Endothelial cell of umbilical vein (primary cell): ENCODE measurements at regions not wholly inside any gene's neighbourhood (a gene's known extent, or its start where the extent isn't known, plus 50 kb on each side); places are given as distances from the start of the nearest gene placed in this dataset.
"Not testable (repeated sequence)": the region's sequence is repeated elsewhere in the genome, so short reads cannot be mapped to it uniquely, and the experiment has no call there.

Experiments
- BruUV-seq: library from RNA; stranded (reverse); fragments of 400-500 nt; replicated peaks from 2 replicates; lab custom pipeline; 2021; lab: Mats Ljungman, UMichigan
- CTCF ChIA-PET: fragments of 300-600, 350-600 bp; sonication (Branson Sonifier 250); formaldehyde crosslinking; loops from one replicate; lab custom pipeline; 2021; ENCODE audit warnings: antibody characterized with exemption, inconsistent platforms; lab: Charles Lee
- POLR2A ChIA-PET: fragments of 300-600, 350-600 bp; sonication (Branson Sonifier 250); formaldehyde crosslinking; loops from one replicate; lab custom pipeline; 2021; ENCODE audit warnings: antibody characterized with exemption, inconsistent platforms; lab: Charles Lee
- DNase-seq: peaks from one replicate; pipeline ENCODE4 v3.0.0-alpha.2; 2011; ENCODE audit warnings: low read depth, low spot score
- FAIRE-seq: peaks from 2 replicates; lab custom pipeline; 2011; peaks lifted over from hg19 to GRCh38; lab: Jason Lieb, UNC
- H2AFZ ChIP-seq: 2 replicates; pipeline ENCODE4 v1.6.0; 2012; ENCODE audit warnings: low read depth, low read length, control low read depth, inconsistent platforms
- H3K27ac ChIP-seq: 2 replicates; pipeline ENCODE4 v1.5.1; 2011; ENCODE audit warnings: low read depth, mild to moderate bottlenecking, control low read depth, low read length, moderate library complexity; ENCODE audit not compliant: insufficient read depth
- H3K27me3 ChIP-seq, 2 experiments: 2 replicates each; pipeline versions ENCODE4 v1.6.0 to v1.6.1; 2011; ENCODE audit warnings: low read length in 2 of 2, mixed read lengths in 1 of 2; ENCODE audit not compliant: control insufficient read depth in 2 of 2, insufficient read depth in 2 of 2
- H3K36me3 ChIP-seq, 2 experiments: 2 replicates in 1 of 2; 3 replicates in 1 of 2; pipeline ENCODE4 v1.5.1; 2011; ENCODE audit warnings: low read length in 2 of 2, mild to moderate bottlenecking in 1 of 2, moderate library complexity in 1 of 2; ENCODE audit not compliant: control insufficient read depth in 2 of 2, insufficient read depth in 2 of 2; ENCODE audit errors: extremely low read depth in 1 of 2
- H3K4me1 ChIP-seq: 3 replicates; pipeline ENCODE4 v1.5.1; 2011; ENCODE audit warnings: mild to moderate bottlenecking, low read length; ENCODE audit not compliant: control insufficient read depth, insufficient read depth; ENCODE audit errors: extremely low read depth
- H3K4me2 ChIP-seq: 2 replicates; pipeline ENCODE4 v1.6.1; 2011; ENCODE audit warnings: low read length, control low read depth, mixed read lengths; ENCODE audit not compliant: insufficient read depth
- H3K4me3 ChIP-seq, 3 experiments: fragments of 200-600 bp in 1 of 3; sonication (generic), shearing (Covaris generic) in 1 of 3; replicated peaks in 1 of 3; 2 replicates each; pipeline ENCODE4 v1.5.1; 2011 to 2016; ENCODE audit warnings: control low read depth in 3 of 3, low read length in 3 of 3, mild to moderate bottlenecking in 2 of 3, inconsistent platforms in 1 of 3, low read depth in 1 of 3, moderate library complexity in 1 of 3; ENCODE audit not compliant: insufficient read depth in 1 of 3
- H3K79me2 ChIP-seq: 2 replicates; pipeline ENCODE4 v1.6.0; 2012; ENCODE audit warnings: low read length, inconsistent platforms; ENCODE audit not compliant: control insufficient read depth, insufficient read depth
- H3K9ac ChIP-seq: replicated peaks from 2 replicates; pipeline ENCODE3; 2011; ENCODE audit warnings: low read length, control low read depth; ENCODE audit not compliant: insufficient read depth; ENCODE audit errors: extremely low read depth
- H3K9me1 ChIP-seq: replicated peaks from 3 replicates; pipeline ENCODE4 v1.6.0; 2011; ENCODE audit warnings: mild to moderate bottlenecking, low read length; ENCODE audit not compliant: control insufficient read depth, insufficient read depth; ENCODE audit errors: extremely low read depth
- H3K9me3 ChIP-seq: replicated peaks from 2 replicates; pipeline ENCODE4 v1.5.1; 2012; ENCODE audit warnings: low read length, inconsistent platforms; ENCODE audit not compliant: control insufficient read depth, insufficient read depth
- H4K20me1 ChIP-seq: replicated peaks from 2 replicates; pipeline ENCODE3; 2011; ENCODE audit warnings: mild to moderate bottlenecking, low read length; ENCODE audit not compliant: control insufficient read depth, insufficient read depth; ENCODE audit errors: extremely low read depth
- EZH2 ChIP-seq: IDR thresholded peaks from 2 replicates; pipeline ENCODE4 v1.6.1; 2012; ENCODE audit warnings: borderline replicate concordance, low read depth, mild to moderate bottlenecking, moderate library complexity, low read length, inconsistent platforms; ENCODE audit not compliant: severe bottlenecking
- FOS ChIP-seq: IDR thresholded peaks from 2 replicates; pipeline ENCODE4 v1.6.1; 2011; ENCODE audit warnings: mild to moderate bottlenecking, low read length, moderate library complexity, borderline replicate concordance; ENCODE audit not compliant: insufficient read depth
- GATA2 ChIP-seq: IDR thresholded peaks from 2 replicates; pipeline ENCODE4 v1.7.0; 2011; ENCODE audit warnings: low read depth, mild to moderate bottlenecking, moderate library complexity, mixed read lengths, low read length; ENCODE audit not compliant: insufficient read length, insufficient read depth
- JUN ChIP-seq: IDR thresholded peaks from 2 replicates; pipeline ENCODE4 v1.6.1; 2011; ENCODE audit warnings: borderline replicate concordance, low read depth; ENCODE audit not compliant: insufficient read length, insufficient read depth
- MYC ChIP-seq: IDR thresholded peaks from one replicate; pipeline ENCODE4 v1.6.1; 2011; ENCODE audit warnings: mild to moderate bottlenecking, low read depth, low read length
- POLR2A ChIP-seq: IDR thresholded peaks from 2 replicates; pipeline ENCODE4 v1.6.1; 2012; ENCODE audit warnings: low read depth, mild to moderate bottlenecking, control low read depth, low read length
- POLR2AphosphoS5 ChIP-seq: IDR thresholded peaks from 2 replicates; pipeline ENCODE4 v1.6.1; 2012; ENCODE audit warnings: low read depth, mild to moderate bottlenecking, control low read depth, low read length, moderate library complexity; ENCODE audit not compliant: insufficient read depth
- dilution Hi-C: fragments of 300-500 bp; cut with MboI; formaldehyde crosslinking; loops from one replicate; pipeline ENCODE4 v1.15.0; 2019; ENCODE audit warnings: low sequenced_read_pairs; ENCODE audit not compliant: extremely low pct_ligation_motif_present
- intact Hi-C: fragments of 100-400 bp; cut with micrococcal nuclease; formaldehyde crosslinking; loops from one replicate; pipeline ENCODE4 v1.10.0; 2022
- TF ChIP-seq, protein P1 (sequence below), 2 donors: IDR thresholded peaks; 1 replicate in 1 of 2; 2 replicates in 1 of 2; pipeline ENCODE4 v1.5.1; 2011; ENCODE audit warnings: low read length in 2 of 2, mild to moderate bottlenecking in 2 of 2, moderate library complexity in 2 of 2, control low read depth in 1 of 2, inconsistent platforms in 1 of 2, low read depth in 1 of 2; ENCODE audit not compliant: insufficient read depth in 1 of 2; ENCODE audit errors: extremely low read depth in 1 of 2
- TF ChIP-seq, protein P2 (sequence below): IDR thresholded peaks from 2 replicates; pipeline ENCODE4 v1.6.1; 2011; ENCODE audit not compliant: insufficient read depth, insufficient read length

DNA sequence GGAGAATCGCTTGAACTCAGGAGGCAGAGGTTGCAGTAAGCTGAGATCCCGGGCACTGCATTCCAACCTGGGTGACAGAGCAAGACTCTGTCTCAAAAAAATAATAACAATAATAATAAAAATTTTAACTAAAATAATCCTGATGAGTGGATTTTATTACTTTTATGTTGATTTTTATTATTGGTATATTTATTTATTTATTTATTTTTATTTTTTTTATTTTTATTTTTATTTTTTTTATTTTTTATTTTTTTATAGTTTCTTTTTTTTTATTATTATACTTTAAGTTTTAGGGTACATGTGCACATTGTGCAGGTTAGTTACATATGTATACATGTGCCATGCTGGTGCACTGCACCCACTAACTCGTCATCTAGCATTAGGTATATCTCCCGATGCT is 90.6 kb upstream of the CLNK start:
- BruUV-seq, H3K36me3 ChIP-seq, DNase-seq, FAIRE-seq, H3K9me1 ChIP-seq, CTCF ChIA-PET, POLR2A ChIA-PET, H3K4me3 ChIP-seq, H3K79me2 ChIP-seq, H4K20me1 ChIP-seq, dilution Hi-C loops, H2AFZ ChIP-seq, H3K9me3 ChIP-seq, H3K9ac ChIP-seq, H3K4me1 ChIP-seq, H3K4me2 ChIP-seq, H3K27me3 ChIP-seq, intact Hi-C loops, H3K27ac ChIP-seq: not testable (repeated sequence)

DNA sequence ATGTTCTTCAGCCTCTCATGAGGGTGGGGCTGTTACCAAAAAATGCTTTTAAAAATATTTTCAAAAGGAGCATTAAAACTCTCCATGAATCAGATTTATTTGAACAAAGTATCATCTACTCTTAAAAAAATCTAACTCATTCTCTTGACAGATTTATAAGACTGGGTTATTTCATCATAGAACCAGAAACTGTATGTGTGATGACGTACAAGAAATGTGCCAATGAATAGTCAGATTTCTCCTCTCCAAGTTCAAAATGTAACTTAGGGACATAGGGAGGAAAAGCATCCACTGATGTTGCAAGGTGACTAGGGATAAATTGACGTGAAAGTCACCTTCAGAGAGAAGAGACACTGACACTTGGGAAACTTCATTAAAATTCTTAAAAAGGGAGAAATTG is 89.1 kb upstream of the CLNK start:
- BruUV-seq, result no TSS peak
- dilution Hi-C loops, result no loop called here

More for the DNA sequence above, 89.1 kb upstream of the CLNK start:
- Histone ChIP-seq H3K27me3 (no peaks in the 10 kb centered on the region), H3K4me1 (no peaks in the 10 kb centered on the region), H3K9me3 (no peaks in the 10 kb centered on the region), H2AFZ (no peak overlapping the region), H3K9me1 (no peaks in the 10 kb centered on the region), H3K79me2 (no peaks in the 10 kb centered on the region), H3K4me2 (no peak overlapping the region), H3K9ac (no peak overlapping the region), H3K4me3 (no peak overlapping the region), H4K20me1 (no peaks in the 10 kb centered on the region), H3K36me3 (no peaks in the 10 kb centered on the region), H3K27ac (no peak overlapping the region)
- POLR2A ChIA-PET, result no interaction called here
- CTCF ChIA-PET, result no interaction called here
- intact Hi-C loops, result no loop called here
- no peak for FAIRE-seq
- DNase-seq, result no peak
- TF ChIP-seq MYC (no peak), GATA2 (no peak), POLR2A (no peak), EZH2 (no peak), JUN (no peak), POLR2AphosphoS5 (no peak), FOS (no peak)
- TF ChIP-seq, protein P1, sequence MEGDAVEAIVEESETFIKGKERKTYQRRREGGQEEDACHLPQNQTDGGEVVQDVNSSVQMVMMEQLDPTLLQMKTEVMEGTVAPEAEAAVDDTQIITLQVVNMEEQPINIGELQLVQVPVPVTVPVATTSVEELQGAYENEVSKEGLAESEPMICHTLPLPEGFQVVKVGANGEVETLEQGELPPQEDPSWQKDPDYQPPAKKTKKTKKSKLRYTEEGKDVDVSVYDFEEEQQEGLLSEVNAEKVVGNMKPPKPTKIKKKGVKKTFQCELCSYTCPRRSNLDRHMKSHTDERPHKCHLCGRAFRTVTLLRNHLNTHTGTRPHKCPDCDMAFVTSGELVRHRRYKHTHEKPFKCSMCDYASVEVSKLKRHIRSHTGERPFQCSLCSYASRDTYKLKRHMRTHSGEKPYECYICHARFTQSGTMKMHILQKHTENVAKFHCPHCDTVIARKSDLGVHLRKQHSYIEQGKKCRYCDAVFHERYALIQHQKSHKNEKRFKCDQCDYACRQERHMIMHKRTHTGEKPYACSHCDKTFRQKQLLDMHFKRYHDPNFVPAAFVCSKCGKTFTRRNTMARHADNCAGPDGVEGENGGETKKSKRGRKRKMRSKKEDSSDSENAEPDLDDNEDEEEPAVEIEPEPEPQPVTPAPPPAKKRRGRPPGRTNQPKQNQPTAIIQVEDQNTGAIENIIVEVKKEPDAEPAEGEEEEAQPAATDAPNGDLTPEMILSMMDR (IDR thresholded peaks at IDR 0.05; ENCODE audit: extremely low read depth in 1 of 2, insufficient read depth in 1 of 2, low read depth in 1 of 2, low read length in 2 of 2), result no peak
- TF ChIP-seq, protein P2, sequence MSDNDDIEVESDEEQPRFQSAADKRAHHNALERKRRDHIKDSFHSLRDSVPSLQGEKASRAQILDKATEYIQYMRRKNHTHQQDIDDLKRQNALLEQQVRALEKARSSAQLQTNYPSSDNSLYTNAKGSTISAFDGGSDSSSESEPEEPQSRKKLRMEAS, result no peak
